Neural cell (in vitro differentiated cells): ENCODE measurements at regions not wholly inside any gene's neighbourhood (a gene's known extent, or its start where the extent isn't known, plus 50 kb on each side); places are given as distances from the start of the nearest gene placed in this dataset.

ENCODE experiments used
- H2AFZ ChIP-seq: fragments of 200-600, 300-800 bp; sonication (generic), shearing (Covaris generic); 2 replicates; pipeline ENCODE4 v1.6.0; 2014; ENCODE audit warnings: low read depth, mild to moderate bottlenecking, antibody characterized with exemption, low read length, moderate library complexity
- H3F3A ChIP-seq: fragments of 200-600 bp; shearing (Covaris generic); 2 replicates; pipeline ENCODE4 v1.6.1; 2016; ENCODE audit warnings: mild to moderate bottlenecking, moderate library complexity, mixed read lengths, antibody characterized with exemption, low read length; ENCODE audit not compliant: insufficient read depth, poor library complexity, severe bottlenecking
- H3K27ac ChIP-seq: fragments of 200-600, 300-800 bp; sonication (generic), shearing (Covaris generic); 2 replicates; pipeline ENCODE4 v1.5.1; 2014; ENCODE audit warnings: mild to moderate bottlenecking, low read length, moderate library complexity
- H3K27me3 ChIP-seq: fragments of 300-800, 200-600 bp; sonication (generic), shearing (Covaris generic); 2 replicates; pipeline ENCODE4 v1.6.0; 2014; ENCODE audit warnings: mild to moderate bottlenecking, low read depth, low read length, moderate library complexity; ENCODE audit not compliant: insufficient read depth
- H3K36me3 ChIP-seq: fragments of 300-800, 200-600 bp; sonication (generic), shearing (Covaris generic); 2 replicates; pipeline ENCODE4 v1.5.1; 2014; ENCODE audit warnings: mild to moderate bottlenecking, antibody characterized with exemption, low read length, moderate library complexity; ENCODE audit not compliant: insufficient read depth
- H3K4me2 ChIP-seq: fragments of 300-800, 200-600 bp; sonication (generic), shearing (Covaris generic); 2 replicates; pipeline ENCODE4 v1.6.0; 2014; ENCODE audit warnings: mild to moderate bottlenecking, low read length
- H3K4me3 ChIP-seq: fragments of 300-800, 200-600 bp; sonication (generic), shearing (Covaris generic); 2 replicates; pipeline ENCODE4 v1.5.1; 2014; ENCODE audit warnings: mild to moderate bottlenecking, low read length, moderate library complexity
- H3K79me2 ChIP-seq: fragments of 200-600 bp; shearing (Covaris generic); replicated peaks from 2 replicates; pipeline ENCODE4 v1.6.0; 2014; ENCODE audit warnings: mild to moderate bottlenecking, low read length, moderate library complexity; ENCODE audit not compliant: insufficient read depth
- H3K9ac ChIP-seq: fragments of 300-800, 200-600 bp; sonication (generic), shearing (Covaris generic); 2 replicates; pipeline ENCODE4 v1.6.1; 2016; ENCODE audit warnings: mild to moderate bottlenecking, low read length, mixed read lengths
- H3K9me2 ChIP-seq: fragments of 200-600 bp; shearing (Covaris generic); 2 replicates; pipeline ENCODE4 v1.6.1; 2016; ENCODE audit warnings: mild to moderate bottlenecking, low read length, mixed read lengths; ENCODE audit not compliant: insufficient read depth
- H3K9me3 ChIP-seq: fragments of 200-600, 300-800 bp; sonication (generic), shearing (Covaris generic); 2 replicates; pipeline ENCODE4 v1.6.1; 2016; ENCODE audit warnings: mild to moderate bottlenecking, mixed run types, low read length, moderate library complexity, mixed read lengths
- H4K20me1 ChIP-seq: fragments of 200-600 bp; shearing (Covaris generic); 2 replicates; pipeline ENCODE4 v1.6.1; 2016; ENCODE audit warnings: mild to moderate bottlenecking, mixed run types; ENCODE audit not compliant: insufficient read depth
- CTCF ChIP-seq: fragments of 450-650 bp; IDR thresholded peaks from 2 replicates; pipeline ENCODE4 v1.5.1; 2014; ENCODE audit warnings: antibody characterized with exemption, mild to moderate bottlenecking, moderate library complexity; ENCODE audit not compliant: poor library complexity, severe bottlenecking
- EP300 ChIP-seq: fragments of 450-650 bp; conservative IDR thresholded peaks from 2 replicates; pipeline ENCODE4 v1.6.1; 2014; ENCODE audit warnings: antibody characterized with exemption, mild to moderate bottlenecking, moderate library complexity; ENCODE audit not compliant: poor library complexity, severe bottlenecking
- EZH2 ChIP-seq: fragments of 200-600, 300-800 bp; shearing (Covaris generic), sonication (generic); IDR thresholded peaks from 2 replicates; pipeline ENCODE4 v1.6.1; 2014; ENCODE audit warnings: antibody characterized with exemption, low read length, borderline replicate concordance, mild to moderate bottlenecking; ENCODE audit not compliant: insufficient read depth, poor library complexity, severe bottlenecking
- MXI1 ChIP-seq: fragments of 450-650 bp; conservative IDR thresholded peaks from 2 replicates; pipeline ENCODE4 v1.6.1; 2014; ENCODE audit warnings: antibody characterized with exemption, mild to moderate bottlenecking; ENCODE audit not compliant: poor library complexity, severe bottlenecking
- POLR2AphosphoS5 ChIP-seq: IDR thresholded peaks from 2 replicates; pipeline ENCODE4 v1.6.1; 2012
- RAD21 ChIP-seq: fragments of 450-650 bp; conservative IDR thresholded peaks from 2 replicates; pipeline ENCODE4 v1.6.1; 2014; ENCODE audit warnings: antibody characterized with exemption, mild to moderate bottlenecking, moderate library complexity
- REST ChIP-seq: IDR thresholded peaks from 2 replicates; pipeline ENCODE4 v1.6.1; 2012; ENCODE audit warnings: borderline replicate concordance
- SMC3 ChIP-seq: fragments of 450-650 bp; conservative IDR thresholded peaks from 2 replicates; pipeline ENCODE4 v1.6.1; 2014; ENCODE audit warnings: antibody characterized with exemption, mild to moderate bottlenecking, moderate library complexity; ENCODE audit not compliant: poor library complexity
- TAF1 ChIP-seq: IDR thresholded peaks from 2 replicates; pipeline ENCODE4 v1.6.1; 2012; ENCODE audit warnings: low read depth

- TF ChIP-seq REST = no peak
- no peak for TF ChIP-seq CTCF
- TF ChIP-seq RAD21 = no peak
- no peak for TF ChIP-seq EP300
- TF ChIP-seq EZH2 = no peak
- no peak for TF ChIP-seq SMC3
- TF ChIP-seq MXI1 = no peak
- no peak for TF ChIP-seq TAF1
- TF ChIP-seq POLR2AphosphoS5 = no peak
- Histone ChIP-seq H3K27ac (no peak overlapping the region), H3K4me2 (no peak overlapping the region), H3F3A (no peaks in the 10 kb centered on the region), H3K9ac (no peak overlapping the region), H3K9me3 (no peaks in the 10 kb centered on the region), H3K36me3 (no peaks in the 10 kb centered on the region), H4K20me1 (no peaks in the 10 kb centered on the region), H3K79me2 (no peaks in the 10 kb centered on the region), H3K4me3 (no peak overlapping the region), H3K27me3 (no peaks in the 10 kb centered on the region), H3K9me2 (no peaks in the 10 kb centered on the region), H2AFZ (no peak overlapping the region)
Measured at GRCh38 chr10:78205457-78206016, 171.9 kb downstream of the RPS24 start.

GRCh38 chr10:78207216-78207615, 173.6 kb downstream of the RPS24 start:
- no peak overlapping the region for H3K9ac ChIP-seq

More at GRCh38 chr10:78207216-78207615, 173.6 kb downstream of the RPS24 start:
- Histone ChIP-seq H3K9me2 (no peaks in the 10 kb centered on the region), H3K4me3 (no peak overlapping the region), H3K27me3 (no peaks in the 10 kb centered on the region), H3K36me3 (no peaks in the 10 kb centered on the region), H3K79me2 (no peaks in the 10 kb centered on the region), H3K27ac (no peak overlapping the region), H3K9me3 (no peaks in the 10 kb centered on the region), H2AFZ (no peak overlapping the region), H3K4me2 (no peak overlapping the region), H4K20me1 (no peaks in the 10 kb centered on the region), H3F3A (no peaks in the 10 kb centered on the region)
- TF ChIP-seq SMC3 = no peak
- no peak for TF ChIP-seq TAF1
- TF ChIP-seq REST = no peak
- TF ChIP-seq RAD21 = no peak
- TF ChIP-seq CTCF = no peak
- no peak for TF ChIP-seq EZH2
- TF ChIP-seq MXI1 = no peak
- TF ChIP-seq EP300 = no peak
- TF ChIP-seq POLR2AphosphoS5 = no peak
